Heart right ventricle (tissue), 16 donors: ENCODE measurements at regions not wholly inside any gene's neighbourhood (a gene's known extent, or its start where the extent isn't known, plus 50 kb on each side); places are given as distances from the start of the nearest gene placed in this dataset.

Experiments
- ATAC-seq, 8 donors: fragments of 200-7000 bp; cut with Tn5 transposase; one replicate each; pipeline ENCODE4 v1.9.1; 2020; ENCODE audit warnings: mild to moderate bottlenecking in 8 of 8, moderate library complexity in 8 of 8, moderate number of reproducible peaks in 1 of 8
- DNase-seq, 2 donors: peaks; one replicate each; pipeline ENCODE4 v3.0.0-alpha.2; 2020
- H3K27ac ChIP-seq, 10 donors: fragments of 200-600 bp; sonication (generic) in 2 of 10; one replicate each; pipeline versions ENCODE4 v1.5.0 to v1.8.0; 2020 to 2022; ENCODE audit warnings: mild to moderate bottlenecking in 3 of 10
- H3K27me3 ChIP-seq, 7 donors: fragments of 200-600 bp; one replicate each; pipeline ENCODE4 v1.8.0; 2021 to 2022; ENCODE audit warnings: mild to moderate bottlenecking in 2 of 7
- H3K36me3 ChIP-seq, 9 donors: fragments of 200-600 bp; sonication (generic) in 1 of 9; one replicate each; pipeline versions ENCODE4 v1.5.0 to v1.8.0; 2020 to 2022; ENCODE audit warnings: mild to moderate bottlenecking in 2 of 9
- H3K4me1 ChIP-seq, 9 donors: fragments of 200-600 bp; sonication (generic) in 1 of 9; one replicate each; pipeline versions ENCODE4 v1.5.0 to v1.8.0; 2020 to 2022; ENCODE audit warnings: mild to moderate bottlenecking in 4 of 9
- H3K4me3 ChIP-seq, 10 donors: fragments of 200-600 bp; sonication (generic) in 2 of 10; one replicate each; pipeline versions ENCODE4 v1.5.0 to v1.8.0; 2020 to 2022; ENCODE audit warnings: mild to moderate bottlenecking in 7 of 10, moderate library complexity in 2 of 10
- H3K9me3 ChIP-seq, 11 donors: fragments of 200-600 bp in 10 of 11; sonication (generic) in 2 of 11; one replicate each; pipeline versions ENCODE4 v1.5.0 to v1.8.0; 2013 to 2022; ENCODE audit warnings: mild to moderate bottlenecking in 2 of 11, control low read depth in 1 of 11, moderate library complexity in 1 of 11
- CTCF ChIP-seq, 9 donors: fragments of 200-600 bp; sonication (generic) in 2 of 9; IDR thresholded peaks; one replicate each; pipeline versions ENCODE4 v1.5.0 to v1.8.0; 2021 to 2022; ENCODE audit warnings: antibody characterized with exemption in 9 of 9, mild to moderate bottlenecking in 5 of 9, moderate library complexity in 1 of 9
- WGBS, 2 donors: extraction: QIAGEN DNeasy Blood & Tissue Kit; methylation state at CpG; one replicate each; pipeline ENCODE4 v1.1.7; 2013; ENCODE audit warnings: inconsistent platforms in 1 of 2; 5-methylcytosine and 5-hydroxymethylcytosine counted together
- intact Hi-C, 10 donors: fragments of 100-400 bp; cut with DNase I; formaldehyde crosslinking; loops; one replicate each; pipeline versions ENCODE4 v1.11.1 to v1.14.2; 2022
- donor health status: Arrhythmogenic right ventricular cardiomyopathy.
- donor health status: ischemic (EF 13 %, LVEDD 7.1; RV severe dilation, severe dysfunction).
- donor health status: healthy with polysubstance abuse.
- donor health status: DM: no; HTN: yes; CAD: no.
- donor health status: DM: no; HTN: no; CAD: no.
- donor health status: ischemic (EF 25% LVEDD 6.9; RV normal size, moderate dysfunction).
- donor health status: ischemic (EF 25% LVEDD 5.7; RV mildly dilated, moderate dysfunction).
- donor health status: healthy.
- donor health status: DM: yes; HTN: yes; CAD: no.
- donor health status: Ischemic cardiomyopathy.
- donor health status: ischemic (EF 35%, LVEDD 5.7; RV mildly dilated, moderate dysfunction).
- donor health status: nonischemic (EF 11% LVEDD 7.7; RV severe dilation, severe dysfunction).
- donor health status: DM: yes; HTN: yes; CAD: no.
- donor health status: PGD.
- donor health status: ischemic (EF 29% LVEDD 5.4; RV normal size, mild dysfunction).
- donor health status: nonischemic (EF 23%, LVEDD 6.1; RV moderate dilation, normal function).

GRCh38 chr3:31341130-31341529 lies 191.6 kb upstream of the STT3B start:
- no peak overlapping the region for H3K27ac ChIP-seq
- H3K9me3 ChIP-seq = peaks cover 0 to 15% (median 0%) of the 10 kb centered on the region in 11 donors
- no peaks in the 10 kb centered on the region for H3K4me1 ChIP-seq
- H3K4me3 ChIP-seq = no peak overlapping the region
- no peaks in the 10 kb centered on the region for H3K36me3 ChIP-seq
- WGBS, 2 donors = 35 to 46% methylated on average over 2 of the region's 2 CpGs
- peak in 1 of 9 donors; percentile 26 for TF ChIP-seq CTCF (IDR thresholded peaks at IDR 0.05)
- no peak for ATAC-seq
- intact Hi-C loops = loop anchor here in 1 of 10 donors (2.0 kb wide), 1 partner anchor 54 kb away; no protein-coding TSS in a partner anchor
- DNase-seq = no peak
- no peaks in the 10 kb centered on the region for H3K27me3 ChIP-seq

GRCh38 chr3:31343075-31343474 lies 189.7 kb upstream of the STT3B start:
- Histone ChIP-seq H3K4me3 (no peak overlapping the region), H3K27ac (no peak overlapping the region), H3K27me3 (no peaks in the 10 kb centered on the region), H3K36me3 (no peaks in the 10 kb centered on the region), H3K4me1 (no peaks in the 10 kb centered on the region), H3K9me3 (peaks cover 0 to 15% (median 0%) of the 10 kb centered on the region in 11 donors)
- intact Hi-C loops = no loop called here
- 86 to 91% methylated on average over 1 of the region's 1 CpG for WGBS, 2 donors
- DNase-seq (no peak), ATAC-seq (no peak)
- no peak for TF ChIP-seq CTCF (IDR thresholded peaks at IDR 0.05)

- no peak for ATAC-seq
- no peaks in the 10 kb centered on the region for H3K4me1 ChIP-seq
- WGBS, 2 donors = 70 to 82% methylated on average over 2 of the region's 2 CpGs
- no peaks in the 10 kb centered on the region for H3K27me3 ChIP-seq
- no peak for DNase-seq
- H3K36me3 ChIP-seq = no peaks in the 10 kb centered on the region
- H3K4me3 ChIP-seq = no peak overlapping the region
- H3K27ac ChIP-seq = no peak overlapping the region
- intact Hi-C loops = no loop called here
- H3K9me3 ChIP-seq = peaks cover 0 to 15% (median 0%) of the 10 kb centered on the region in 11 donors
- no peak for TF ChIP-seq CTCF (IDR thresholded peaks at IDR 0.05)
Measured at GRCh38 chr3:31345581-31345980, 187.1 kb upstream of the STT3B start.

- H3K4me1 ChIP-seq = no peaks in the 10 kb centered on the region
- no peak for DNase-seq
- no peaks in the 10 kb centered on the region for H3K27me3 ChIP-seq
- H3K4me3 ChIP-seq = no peak overlapping the region
- H3K27ac ChIP-seq = no peak overlapping the region
- intact Hi-C loops = no loop called here
- peaks cover 0 to 15% (median 0%) of the 10 kb centered on the region in 11 donors for H3K9me3 ChIP-seq
- no peak for TF ChIP-seq CTCF (IDR thresholded peaks at IDR 0.05)
- no peaks in the 10 kb centered on the region for H3K36me3 ChIP-seq
- no peak for ATAC-seq
- WGBS, 2 donors = 72 to 73% methylated on average over 5 of the region's 5 CpGs
Measured at GRCh38 chr3:31346542-31346979, 186.2 kb upstream of the STT3B start.
